ENCODE measurements at regions not wholly inside any gene's neighbourhood (a gene's known extent, or its start where the extent isn't known, plus 50 kb on each side); places are given as distances from the start of the nearest gene placed in this dataset.

GRCh38 chr11:41622707-41623359, 163.4 kb upstream of the LRRC4C start:
- TF ChIP-seq, protein P1, sequence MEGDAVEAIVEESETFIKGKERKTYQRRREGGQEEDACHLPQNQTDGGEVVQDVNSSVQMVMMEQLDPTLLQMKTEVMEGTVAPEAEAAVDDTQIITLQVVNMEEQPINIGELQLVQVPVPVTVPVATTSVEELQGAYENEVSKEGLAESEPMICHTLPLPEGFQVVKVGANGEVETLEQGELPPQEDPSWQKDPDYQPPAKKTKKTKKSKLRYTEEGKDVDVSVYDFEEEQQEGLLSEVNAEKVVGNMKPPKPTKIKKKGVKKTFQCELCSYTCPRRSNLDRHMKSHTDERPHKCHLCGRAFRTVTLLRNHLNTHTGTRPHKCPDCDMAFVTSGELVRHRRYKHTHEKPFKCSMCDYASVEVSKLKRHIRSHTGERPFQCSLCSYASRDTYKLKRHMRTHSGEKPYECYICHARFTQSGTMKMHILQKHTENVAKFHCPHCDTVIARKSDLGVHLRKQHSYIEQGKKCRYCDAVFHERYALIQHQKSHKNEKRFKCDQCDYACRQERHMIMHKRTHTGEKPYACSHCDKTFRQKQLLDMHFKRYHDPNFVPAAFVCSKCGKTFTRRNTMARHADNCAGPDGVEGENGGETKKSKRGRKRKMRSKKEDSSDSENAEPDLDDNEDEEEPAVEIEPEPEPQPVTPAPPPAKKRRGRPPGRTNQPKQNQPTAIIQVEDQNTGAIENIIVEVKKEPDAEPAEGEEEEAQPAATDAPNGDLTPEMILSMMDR (conservative IDR thresholded peaks at IDR 0.05; ENCODE audit: low read length): no peak
- TF ChIP-seq EZH2phosphoT487 (IDR thresholded peaks at IDR 0.05; ENCODE audit: borderline replicate concordance, low read depth, low read length): no peak

All from OCI-LY7 (cell line).